ENCODE measurements at regions not wholly inside any gene's neighbourhood (a gene's known extent, or its start where the extent isn't known, plus 50 kb on each side); places are given as distances from the start of the nearest gene placed in this dataset.
"Not testable (repeated sequence)": the region's sequence is repeated elsewhere in the genome, so short reads cannot be mapped to it uniquely, and the experiment has no call there.

DNA sequence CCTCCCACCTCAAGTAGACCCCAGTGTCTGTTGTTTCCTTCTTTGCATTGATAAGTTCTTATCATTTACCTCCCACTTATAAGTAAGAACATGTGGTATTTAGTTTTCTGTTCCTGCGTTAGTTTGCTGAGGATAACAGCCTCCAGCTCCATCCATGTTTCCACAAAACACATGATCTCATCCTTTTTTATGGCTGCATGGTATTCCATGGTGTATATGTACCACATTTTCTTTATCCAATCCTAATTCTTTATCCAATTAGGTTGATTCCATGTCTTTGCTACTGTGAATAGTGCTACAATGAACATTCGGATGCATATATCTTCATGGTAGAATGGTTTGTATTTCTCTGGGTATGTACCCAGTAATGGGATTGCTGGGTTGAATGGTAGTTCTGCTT lies 102.5 kb upstream of the UGP2 start:
- DNase-seq (ENCODE audit: low read depth in 2 of 2): not testable (repeated sequence)

GRCh38 chr2:63740020-63740419 lies 101.7 kb upstream of the UGP2 start:
- DNase-seq (ENCODE audit: low read depth in 2 of 2): no peak

GRCh38 chr2:63740943-63741342 lies 100.8 kb upstream of the UGP2 start:
- DNase-seq (ENCODE audit: low read depth in 2 of 2): peak; percentile 46 to 49

GRCh38 chr2:63741884-63742579 lies 99.7 kb upstream of the UGP2 start:
- peak in 1 of 2 experiments; percentile 51 for DNase-seq (ENCODE audit: low read depth in 2 of 2)

DNA sequence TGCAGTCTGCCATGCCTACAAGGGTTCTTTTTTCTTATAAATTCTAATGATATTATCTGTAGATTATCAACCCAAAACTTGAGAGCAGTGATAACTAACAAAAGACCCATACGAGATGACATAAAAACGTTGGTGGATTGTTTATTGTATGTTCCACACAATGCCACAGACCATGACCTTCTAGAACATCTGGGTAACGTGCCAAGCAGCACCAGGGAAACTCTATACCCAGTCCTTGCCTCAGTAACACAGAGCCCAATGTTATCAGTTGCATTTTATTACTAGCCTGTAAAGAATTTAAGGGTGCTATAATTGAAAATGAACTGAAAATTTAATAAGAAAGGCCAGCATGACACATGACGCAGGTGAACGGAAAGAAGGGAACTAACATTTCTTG lies 99.1 kb upstream of the UGP2 start:
- no peak for DNase-seq (ENCODE audit: low read depth in 2 of 2)

DNA sequence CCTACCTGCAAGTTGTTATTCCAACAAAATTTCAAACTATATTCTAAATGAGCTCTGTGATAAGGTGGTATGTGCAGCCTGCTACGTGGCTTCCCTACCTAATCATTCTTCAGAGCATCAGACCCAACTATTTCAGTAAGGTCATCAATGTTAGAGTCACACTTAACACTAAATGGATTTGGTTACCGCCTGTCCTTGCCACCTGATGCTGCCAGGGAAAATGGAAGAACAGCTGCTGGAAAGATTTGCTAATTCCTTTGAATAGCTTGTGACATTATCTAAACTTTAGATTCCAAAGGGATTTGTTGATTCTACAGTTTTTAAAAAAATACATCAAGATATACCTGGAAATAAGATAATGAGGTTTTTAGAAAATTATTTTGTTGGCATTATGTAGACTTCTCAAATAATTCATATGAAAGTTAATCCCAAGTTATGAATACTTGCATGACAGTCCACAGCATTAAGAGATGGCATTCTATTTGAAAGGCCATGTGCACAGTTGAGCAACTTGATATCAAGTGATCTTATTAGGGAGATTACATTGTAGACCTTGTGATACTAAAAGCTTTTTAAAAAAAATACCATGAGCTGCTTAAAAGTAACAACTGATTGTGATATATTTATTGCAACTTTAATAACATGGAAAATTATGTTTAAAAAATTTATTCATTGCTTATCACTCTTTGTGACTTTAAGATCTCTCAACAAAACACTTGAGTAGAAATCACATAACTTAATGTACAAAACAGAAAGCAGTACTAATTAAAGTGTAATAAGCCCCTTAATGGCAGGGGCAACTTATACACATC lies 98.3 kb upstream of the UGP2 start:
- no peak for DNase-seq (ENCODE audit: low read depth in 2 of 2)

DNA sequence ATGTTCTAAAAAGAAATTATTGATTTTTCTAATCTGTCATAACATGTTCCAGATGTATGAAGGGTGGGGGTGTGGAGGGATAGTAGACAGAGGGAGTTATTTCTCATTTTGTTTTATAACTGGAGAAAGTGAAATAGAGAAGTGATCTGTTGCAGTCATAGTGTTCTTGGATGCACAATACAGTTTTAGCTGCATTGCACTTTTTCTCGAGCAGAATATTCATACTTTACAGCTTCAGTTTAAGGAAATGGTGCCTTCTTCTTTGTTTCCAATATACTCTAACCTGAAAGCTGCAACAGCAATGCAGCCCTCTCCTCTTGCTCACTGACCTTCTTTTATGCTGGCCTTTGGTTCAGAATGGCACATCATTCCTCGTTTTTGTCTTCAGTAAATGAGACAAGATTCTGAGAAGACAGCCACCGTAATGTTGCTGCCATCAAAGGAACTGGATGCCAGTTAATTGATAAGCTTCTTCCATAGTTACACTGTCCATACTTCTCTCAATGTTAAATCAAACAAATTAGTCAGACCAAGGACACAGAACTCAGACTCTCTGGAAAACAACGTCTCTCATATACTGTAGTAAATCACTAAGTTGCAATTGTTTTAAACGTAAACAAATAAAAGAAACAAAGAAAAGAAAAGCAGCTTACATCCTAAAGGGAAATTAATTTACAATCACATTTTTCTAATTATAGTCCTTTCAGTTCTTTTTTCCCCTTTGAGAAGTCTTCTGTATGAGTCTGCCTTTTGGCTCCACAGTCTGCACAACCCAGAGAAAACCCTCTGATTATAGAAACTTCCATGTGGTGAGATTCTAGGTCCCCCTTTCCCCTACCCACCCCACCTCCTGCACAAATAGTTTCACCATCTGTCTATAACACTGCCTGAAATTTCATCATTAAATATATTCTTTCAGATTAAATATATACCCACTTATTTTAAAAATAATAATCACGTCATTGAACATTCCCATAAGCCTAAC lies 97.4 kb upstream of the UGP2 start:
- no peak for DNase-seq (ENCODE audit: low read depth in 2 of 2)

DNA sequence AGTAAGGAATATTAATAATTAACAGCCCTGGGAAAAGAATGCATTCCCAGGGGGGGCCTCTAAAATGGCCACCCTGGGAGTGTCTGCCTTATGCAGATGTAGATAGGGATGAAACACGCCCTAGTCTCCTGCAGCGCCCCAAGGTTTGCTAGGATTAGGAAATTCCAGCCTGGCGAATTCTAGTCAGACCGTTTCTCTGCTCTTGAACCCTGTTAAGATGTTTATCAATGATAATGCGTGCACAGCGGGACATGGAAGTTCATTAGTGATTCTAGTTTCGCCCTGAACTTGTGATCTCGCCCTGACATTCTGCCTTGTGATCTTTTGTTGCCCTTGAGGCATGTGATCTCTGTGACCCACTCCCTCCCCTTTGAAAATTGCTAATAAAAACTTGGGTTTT lies 95.1 kb upstream of the UGP2 start:
- DNase-seq (ENCODE audit: low read depth in 2 of 2): not testable (repeated sequence)

GRCh38 chr2:63751901-63752300 lies 89.8 kb upstream of the UGP2 start:
- DNase-seq (ENCODE audit: low read depth in 2 of 2): no peak

DNA sequence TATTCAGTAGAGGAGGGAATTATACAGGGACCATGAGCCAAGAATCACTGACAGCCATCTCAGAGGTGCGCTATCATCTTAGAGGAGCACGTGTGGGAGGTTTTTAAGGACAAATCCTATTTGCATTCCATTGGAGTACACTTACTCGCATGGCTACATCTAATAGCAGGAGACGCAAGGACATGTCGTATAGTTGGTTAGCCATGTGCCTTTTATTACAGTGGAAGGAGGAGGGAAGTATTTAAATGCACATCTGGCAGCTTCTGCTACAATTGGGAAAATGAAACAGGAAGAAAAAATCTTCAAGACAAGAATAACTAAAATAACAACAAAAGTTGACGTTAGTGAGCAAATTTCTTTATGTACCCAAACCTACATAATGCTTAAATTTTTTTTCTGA lies 86.5 kb upstream of the UGP2 start:
- peak in 1 of 2 experiments; percentile 31 for DNase-seq (ENCODE audit: low read depth in 2 of 2)

DNA sequence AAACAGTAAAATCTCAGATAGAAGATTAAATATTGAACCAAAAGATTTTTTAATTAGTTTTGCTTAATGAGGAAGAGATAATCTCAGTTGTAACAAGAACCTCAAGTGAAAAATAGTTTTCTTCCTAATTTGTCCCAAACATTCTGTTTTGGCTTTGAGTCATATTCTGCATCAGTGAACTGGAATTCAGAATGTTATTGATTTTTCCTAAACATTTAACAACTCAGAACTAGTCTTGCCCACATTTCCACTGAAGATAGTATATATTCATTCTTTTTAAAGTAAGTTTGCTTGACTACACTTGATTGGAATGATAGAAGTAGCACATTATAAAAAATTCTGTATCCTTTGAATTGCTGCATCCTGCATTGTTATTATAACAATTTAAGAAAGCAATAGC lies 85.7 kb upstream of the UGP2 start:
- peak; percentile 54 to 57 for DNase-seq (ENCODE audit: low read depth in 2 of 2)

GRCh38 chr2:63763391-63763941 lies 78.2 kb upstream of the UGP2 start:
- peak; percentile 62 to 70 for DNase-seq (ENCODE audit: low read depth in 2 of 2)

- DNase-seq (ENCODE audit: low read depth in 2 of 2): no peak
Measured at GRCh38 chr2:63764630-63765029, 77.1 kb upstream of the UGP2 start.

GRCh38 chr2:63765117-63765516 lies 76.6 kb upstream of the UGP2 start:
- DNase-seq (ENCODE audit: low read depth in 2 of 2): no peak

DNA sequence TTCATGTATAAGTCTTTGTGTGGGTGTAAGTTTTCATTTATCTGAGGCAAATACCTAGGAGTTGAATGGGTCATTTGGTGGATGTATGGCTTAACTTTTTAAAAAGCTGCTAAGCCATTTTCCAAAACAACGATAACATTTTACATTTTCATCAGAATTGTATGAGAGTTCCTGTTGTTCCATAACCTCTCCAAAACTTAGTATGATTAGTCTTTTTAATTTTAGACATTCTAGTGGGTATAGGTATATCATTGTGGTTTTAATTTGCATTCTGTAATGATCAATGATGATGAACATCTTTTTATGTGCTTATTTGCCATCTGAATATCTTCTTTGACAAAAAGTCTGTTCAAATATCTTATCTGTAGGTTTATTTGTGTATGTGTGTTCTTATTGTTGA lies 74.4 kb upstream of the UGP2 start:
- no peak for DNase-seq (ENCODE audit: low read depth in 2 of 2)

DNA sequence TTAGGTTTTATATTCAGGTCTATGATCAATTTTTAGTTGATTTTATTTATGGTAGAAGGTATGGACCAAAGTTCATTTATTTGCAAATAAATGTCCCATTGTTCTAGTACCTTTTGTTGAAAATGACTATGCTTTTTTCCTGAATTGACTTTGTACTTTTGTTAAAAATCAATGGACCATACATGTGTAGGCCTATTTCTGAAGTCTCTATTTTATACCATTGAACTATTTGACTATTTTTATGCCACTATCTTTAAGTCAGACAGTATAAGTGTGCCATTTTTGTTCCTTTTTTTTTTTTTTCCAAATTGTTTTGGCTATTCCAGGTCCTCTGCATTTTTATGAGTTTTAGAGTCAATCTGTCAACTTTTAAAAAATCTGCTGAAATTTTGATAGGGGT lies 73.6 kb upstream of the UGP2 start:
- no peak for DNase-seq (ENCODE audit: low read depth in 2 of 2)

- DNase-seq (ENCODE audit: low read depth in 2 of 2): no peak
Measured at GRCh38 chr2:63769915-63770314, 71.8 kb upstream of the UGP2 start.

DNA sequence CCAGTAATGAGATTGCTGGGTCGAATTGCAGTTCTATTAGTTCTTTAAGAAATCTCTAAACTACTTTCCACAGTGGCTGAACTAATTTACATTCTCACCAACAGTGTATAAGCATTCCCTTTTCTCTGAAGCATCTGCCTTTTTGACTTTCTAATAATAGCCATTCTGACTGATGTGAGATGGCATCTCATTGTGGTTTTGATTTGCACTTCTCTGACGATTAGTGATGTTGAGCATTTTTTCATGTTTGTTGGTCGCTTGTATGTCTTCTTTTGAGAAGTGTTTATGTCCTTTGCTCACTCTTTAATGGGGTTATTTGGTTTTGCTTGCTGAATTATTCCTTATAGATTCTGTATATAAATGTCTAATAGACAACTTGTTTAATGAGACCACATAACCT lies 69.6 kb upstream of the UGP2 start:
- no peak for DNase-seq (ENCODE audit: low read depth in 2 of 2)

DNA sequence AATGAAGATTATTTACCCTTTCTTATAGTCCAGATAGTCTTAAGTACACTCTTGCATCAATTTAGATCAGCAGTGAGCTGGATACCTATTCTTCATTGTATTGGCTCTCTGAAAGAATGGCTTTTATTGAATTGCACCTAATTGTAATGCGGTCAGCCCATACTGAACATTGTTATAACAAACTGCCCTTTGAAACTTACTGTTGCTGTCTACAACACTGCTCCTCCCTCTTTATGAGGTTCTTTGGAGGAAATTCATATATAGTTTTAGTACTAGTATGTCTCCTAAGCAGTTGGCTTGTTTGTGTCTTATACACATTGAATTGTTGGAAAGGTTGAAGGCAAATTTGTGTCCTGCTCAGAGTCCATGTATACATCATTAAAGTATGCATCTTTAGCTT lies 66.5 kb upstream of the UGP2 start:
- DNase-seq (ENCODE audit: low read depth in 2 of 2): no peak

GRCh38 chr2:63776382-63776781 lies 65.3 kb upstream of the UGP2 start:
- DNase-seq (ENCODE audit: low read depth in 2 of 2): no peak

- DNase-seq (ENCODE audit: low read depth in 2 of 2): no peak
Measured at GRCh38 chr2:63777816-63778215, 63.9 kb upstream of the UGP2 start.

DNA sequence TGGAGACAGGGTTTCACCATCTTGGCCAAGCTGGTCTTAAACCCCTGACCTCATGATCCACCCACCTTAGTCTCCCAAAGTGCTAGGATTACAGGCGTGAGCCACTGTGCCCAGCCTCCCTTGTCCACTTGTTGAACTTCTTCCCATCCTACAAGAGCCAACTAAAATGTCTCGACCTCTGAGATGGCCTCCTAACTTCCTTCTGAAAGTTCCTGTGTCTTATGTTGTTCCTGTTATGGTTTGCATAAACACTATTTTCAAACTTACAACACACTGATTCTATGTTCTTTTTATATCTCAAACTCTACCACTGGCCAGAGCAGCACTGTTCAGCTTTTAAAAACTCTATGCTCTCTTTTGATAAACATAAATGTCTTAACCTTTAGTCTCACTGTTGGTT lies 63.3 kb upstream of the UGP2 start:
- no peak for DNase-seq (ENCODE audit: low read depth in 2 of 2)
